Stimulated activated CD4-positive, alpha-beta T cell treated with anti-CD3 and anti-CD28 coated beads, Interleukin-4, amount 100 ng/mL, for 4 hours (primary cell): ENCODE measurements at regions not wholly inside any gene's neighbourhood (a gene's known extent, or its start where the extent isn't known, plus 50 kb on each side); places are given as distances from the start of the nearest gene placed in this dataset.
A peak's percentile ranks its signal among the peaks of the same experiment; 100 is the strongest.
"Not testable (repeated sequence)": the region's sequence is repeated elsewhere in the genome, so short reads cannot be mapped to it uniquely, and the experiment has no call there.

ENCODE experiments used
- DNase-seq, 2 experiments: peaks; one replicate each; pipeline ENCODE4 v3.0.0-alpha.2; 2020

DNA sequence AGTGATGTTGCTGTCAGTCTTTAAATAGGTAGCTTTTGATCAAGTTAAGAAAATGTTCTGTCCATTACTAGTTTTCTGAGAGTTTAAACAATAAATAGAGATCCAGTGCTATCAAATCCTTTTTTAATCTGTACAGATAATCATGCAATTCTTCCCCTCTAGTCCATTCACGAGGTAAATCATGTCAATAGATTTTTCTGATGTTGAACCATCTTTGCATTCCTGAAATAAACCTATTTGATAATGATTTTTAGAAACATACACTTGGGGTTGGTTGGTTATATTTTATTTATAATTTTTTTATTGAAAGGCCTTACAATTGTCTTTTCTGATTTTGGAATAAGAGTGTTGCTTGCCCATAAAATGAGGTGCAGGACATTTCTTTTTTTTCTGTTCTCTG lies 95.0 kb downstream of the FAM53A start:
- DNase-seq = no peak

DNA sequence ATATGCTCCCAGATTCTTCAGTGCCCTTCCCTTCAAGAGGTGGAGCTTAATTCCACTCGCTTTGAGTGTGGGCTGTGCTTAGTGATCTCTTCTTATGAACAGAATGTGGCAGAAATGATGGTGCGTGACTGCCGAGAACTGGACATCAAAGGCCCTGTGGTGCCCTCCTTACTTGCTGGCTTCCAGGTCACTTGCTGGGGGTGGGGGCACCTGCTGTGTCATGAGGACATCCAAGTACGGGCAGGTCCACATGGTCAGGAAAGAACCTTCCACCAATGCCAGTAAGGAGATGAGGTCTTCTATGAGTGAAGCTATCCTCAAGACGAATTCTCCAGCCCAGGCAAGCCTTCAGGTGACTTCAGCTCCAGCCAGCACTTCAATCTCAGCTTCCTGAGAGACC lies 95.8 kb downstream of the FAM53A start:
- DNase-seq = no peak

DNA sequence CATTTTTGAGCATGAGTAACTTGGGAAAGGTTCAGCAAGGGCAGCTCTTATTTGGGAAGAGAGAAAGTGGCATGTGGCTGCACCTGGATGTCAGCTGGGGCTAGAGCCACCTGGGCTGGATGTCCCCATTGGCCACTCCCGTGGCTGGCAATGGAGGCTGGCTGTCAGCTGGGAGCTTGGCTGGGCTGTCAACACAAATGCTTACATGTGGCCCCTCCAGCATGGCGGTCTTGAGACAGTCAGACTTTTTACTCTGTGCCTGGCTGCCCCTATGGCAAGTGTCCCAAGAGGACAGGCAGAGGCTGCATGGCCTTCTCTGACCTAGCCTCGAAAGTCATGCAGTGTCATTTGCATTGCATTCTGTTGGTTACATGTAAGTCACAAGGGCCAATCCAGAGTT lies 99.6 kb downstream of the FAM53A start:
- DNase-seq = no peak

DNA sequence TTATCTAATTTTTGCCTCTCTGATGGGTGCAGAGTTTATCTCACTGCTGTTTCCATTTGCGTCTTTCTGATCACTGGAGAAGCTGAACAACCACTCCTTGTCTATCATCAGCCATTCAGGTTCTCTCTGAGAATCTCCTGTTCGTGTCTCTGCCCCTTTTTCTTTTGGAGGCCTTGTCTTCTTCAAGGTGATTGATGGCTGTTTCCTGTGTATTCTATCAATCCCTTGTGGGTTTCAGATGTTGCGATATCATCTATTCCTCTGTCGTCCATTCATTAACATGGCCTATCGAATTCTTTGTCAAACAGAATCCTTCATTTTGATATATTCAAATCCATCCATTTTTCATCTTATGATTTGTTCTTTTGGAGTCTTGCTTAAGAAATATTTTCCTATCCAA lies 100.3 kb downstream of the FAM53A start:
- DNase-seq = no peak

DNA sequence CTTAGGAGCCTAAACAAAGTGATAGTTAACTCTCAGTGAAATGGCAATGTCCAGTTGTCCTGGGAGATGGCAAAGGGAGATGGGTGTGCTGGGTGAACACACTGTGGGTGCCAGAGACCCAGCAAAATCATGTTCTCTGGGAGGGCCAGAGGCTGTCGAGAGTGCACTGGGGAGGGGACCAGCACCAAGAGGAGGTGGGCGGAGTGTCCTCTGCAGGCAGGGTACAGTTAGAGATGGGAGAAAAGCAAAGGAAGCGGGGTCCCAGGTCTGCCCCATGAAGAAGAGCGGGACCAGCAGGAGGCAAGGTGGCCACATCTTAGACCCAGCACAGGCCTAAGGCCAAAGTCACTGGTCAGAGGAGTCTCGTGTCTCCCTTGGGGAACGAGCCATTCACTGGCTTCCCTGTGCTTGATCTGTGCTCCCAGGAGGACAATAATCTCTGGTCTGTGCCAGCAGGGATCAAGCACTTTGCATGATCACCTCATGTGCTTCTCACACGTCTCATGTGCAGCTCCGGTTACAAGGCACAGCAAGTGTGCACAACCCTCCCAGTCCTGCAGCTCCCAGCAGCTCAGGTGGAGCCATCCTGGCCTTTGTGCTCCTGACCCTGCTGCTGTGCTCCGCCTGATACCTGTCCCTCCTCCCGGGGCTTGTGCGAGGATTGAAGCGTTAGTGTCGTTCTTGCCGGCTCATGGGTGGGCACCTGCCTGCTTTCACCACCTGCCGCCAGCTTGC lies 100.9 kb downstream of the FAM53A start:
- DNase-seq = no peak

DNA sequence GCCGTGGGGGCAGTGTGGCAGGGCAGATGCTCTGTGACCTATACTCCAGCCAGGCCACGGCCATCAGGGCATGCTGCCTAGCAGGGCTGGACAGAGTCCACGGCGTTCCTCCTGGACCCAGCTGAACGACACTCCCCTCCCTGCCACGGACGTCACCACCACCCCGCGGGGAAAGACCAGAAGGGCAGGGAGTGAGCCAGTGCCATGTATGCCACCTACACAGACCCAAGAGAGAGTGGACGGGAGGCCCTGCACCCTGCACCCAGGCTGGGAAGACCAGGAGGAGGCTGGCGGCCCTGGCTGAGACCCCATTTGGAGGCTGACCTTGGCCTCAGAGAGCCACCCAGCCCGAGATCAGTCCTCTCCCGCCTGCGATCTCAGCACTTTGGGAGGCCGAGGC lies 101.9 kb downstream of the FAM53A start:
- no peak for DNase-seq

DNA sequence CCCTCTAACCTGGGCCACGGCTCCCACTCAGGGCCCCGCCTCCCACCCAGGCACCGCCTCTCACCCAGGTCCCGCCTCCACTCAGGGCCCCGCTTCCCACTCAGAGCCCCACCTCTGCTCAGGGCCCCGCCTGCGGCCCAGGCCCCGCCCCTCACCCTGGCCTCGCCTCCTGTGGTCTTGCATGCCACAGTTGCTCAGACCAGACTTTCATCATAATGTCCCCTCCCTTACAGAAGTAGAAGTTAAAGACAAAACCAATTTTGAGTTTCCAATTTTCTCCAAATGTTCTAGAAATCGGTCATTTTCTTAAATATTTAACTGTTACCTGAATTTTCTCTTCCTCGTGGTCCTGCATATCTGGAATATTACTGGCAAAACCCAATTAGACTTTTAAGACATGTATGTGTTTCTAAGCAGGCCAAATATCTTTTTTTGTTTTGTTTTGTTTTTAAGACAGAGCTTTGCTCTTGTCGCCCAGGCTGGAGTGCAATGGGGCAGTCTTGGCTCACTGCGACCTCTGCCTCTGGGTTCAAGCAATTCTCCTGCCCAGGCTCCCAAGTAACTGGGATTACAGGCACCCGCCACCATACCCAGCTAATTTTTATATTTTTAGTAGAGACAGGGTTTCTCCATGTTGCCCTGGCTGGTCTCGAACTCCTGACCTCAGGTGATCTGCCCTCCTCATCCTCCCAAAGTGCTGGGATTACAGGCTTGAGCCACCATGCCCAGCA lies 102.8 kb downstream of the FAM53A start:
- peak; percentile 77 to 87 for DNase-seq

DNA sequence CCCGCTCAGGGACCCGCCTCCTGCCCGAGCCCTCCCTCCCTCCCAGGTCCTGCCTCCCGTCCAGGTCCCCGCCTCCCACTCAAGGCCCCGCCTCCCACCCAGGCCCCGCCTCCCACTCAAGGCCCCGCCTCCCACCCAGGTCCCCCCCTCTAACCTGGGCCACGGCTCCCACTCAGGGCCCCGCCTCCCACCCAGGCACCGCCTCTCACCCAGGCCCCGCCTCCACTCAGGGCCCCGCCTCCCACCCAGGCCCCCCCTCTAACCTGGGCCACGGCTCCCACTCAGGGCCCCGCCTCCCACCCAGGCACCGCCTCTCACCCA lies 103.5 kb downstream of the FAM53A start:
- not testable (repeated sequence) for DNase-seq

DNA sequence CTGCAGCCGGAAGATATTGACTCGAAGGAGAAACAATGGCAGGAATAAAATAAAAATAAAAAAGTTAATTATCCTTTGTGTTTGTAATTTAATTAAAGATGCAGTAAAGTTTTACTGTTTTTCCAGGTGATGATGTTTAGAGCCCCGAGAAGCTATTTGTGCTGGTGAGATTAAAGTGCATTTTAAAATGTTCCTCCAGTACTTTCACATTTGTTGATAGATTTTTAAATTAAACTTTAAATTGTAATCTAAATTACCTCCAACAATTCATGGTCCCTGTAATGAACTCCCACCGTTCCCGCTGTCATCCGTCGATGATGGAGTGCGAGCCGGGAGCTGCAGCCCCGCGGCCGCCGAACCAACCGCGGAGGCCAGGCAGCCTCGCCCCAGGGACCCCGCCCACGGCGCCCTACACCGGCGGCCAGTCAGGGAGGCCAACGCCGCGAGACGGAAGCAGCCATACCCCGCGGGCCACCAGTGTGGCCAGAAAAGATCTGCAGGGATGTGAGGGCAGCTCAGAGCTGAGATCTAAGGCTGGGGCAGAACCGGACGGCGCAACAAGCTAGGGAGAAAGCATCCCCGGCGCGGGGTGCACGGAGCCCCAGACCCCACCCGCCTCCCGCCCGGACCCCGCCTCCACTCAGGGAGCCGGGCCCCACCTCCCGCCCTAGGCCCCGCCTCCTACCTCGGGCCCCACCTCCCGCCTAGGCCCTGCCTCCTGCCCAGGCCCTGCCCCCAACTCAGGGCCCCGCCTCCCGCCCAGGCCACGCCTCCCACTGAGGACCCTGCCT lies 104.0 kb downstream of the FAM53A start:
- DNase-seq = peak; percentile 87 to 91

DNA sequence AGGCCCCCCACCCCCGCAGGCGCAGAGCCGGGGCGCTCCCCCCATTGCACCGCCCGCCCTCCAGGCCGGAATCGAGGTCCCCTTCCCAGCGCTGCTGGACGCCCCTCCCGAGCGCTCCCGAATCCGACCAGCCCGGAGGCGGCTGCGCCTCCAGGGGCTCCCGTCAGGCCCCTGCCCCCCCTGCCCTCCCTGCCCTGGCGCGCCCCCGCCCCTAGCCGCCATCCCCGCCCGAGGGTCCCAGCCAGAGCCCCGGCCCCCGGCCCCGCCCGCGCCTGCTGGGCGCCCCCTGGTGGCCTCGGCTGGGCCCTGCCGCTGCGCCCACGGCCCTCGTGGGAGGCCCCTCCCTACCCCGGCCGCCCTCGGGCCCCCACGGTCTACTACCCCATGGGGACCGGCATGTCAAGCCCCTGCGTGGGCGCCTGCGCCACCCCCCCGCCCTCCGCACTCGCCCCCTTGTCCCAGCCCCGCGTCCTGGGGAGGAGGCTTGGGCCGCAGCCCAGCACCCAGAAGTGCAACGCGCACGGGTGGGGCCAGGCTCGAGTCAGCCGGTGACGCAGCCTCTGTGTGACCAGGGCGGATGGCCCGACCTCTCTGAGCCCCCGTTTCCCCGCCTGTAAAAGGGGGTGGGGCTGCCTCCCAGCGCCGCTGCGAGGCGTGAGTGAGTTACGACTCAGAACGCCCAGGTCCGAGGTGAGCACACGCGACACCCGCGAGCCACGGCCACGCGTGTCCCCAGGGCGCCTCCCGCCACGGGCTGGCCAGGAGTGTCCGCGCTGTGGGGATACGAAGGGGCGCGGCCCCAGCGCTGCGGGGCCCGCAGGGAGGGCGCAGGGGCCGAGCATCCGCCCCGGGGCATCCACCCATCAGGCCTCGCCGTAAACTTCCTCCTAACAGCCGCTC lies 104.9 kb downstream of the FAM53A start:
- DNase-seq = peak; percentile 72 to 77

DNA sequence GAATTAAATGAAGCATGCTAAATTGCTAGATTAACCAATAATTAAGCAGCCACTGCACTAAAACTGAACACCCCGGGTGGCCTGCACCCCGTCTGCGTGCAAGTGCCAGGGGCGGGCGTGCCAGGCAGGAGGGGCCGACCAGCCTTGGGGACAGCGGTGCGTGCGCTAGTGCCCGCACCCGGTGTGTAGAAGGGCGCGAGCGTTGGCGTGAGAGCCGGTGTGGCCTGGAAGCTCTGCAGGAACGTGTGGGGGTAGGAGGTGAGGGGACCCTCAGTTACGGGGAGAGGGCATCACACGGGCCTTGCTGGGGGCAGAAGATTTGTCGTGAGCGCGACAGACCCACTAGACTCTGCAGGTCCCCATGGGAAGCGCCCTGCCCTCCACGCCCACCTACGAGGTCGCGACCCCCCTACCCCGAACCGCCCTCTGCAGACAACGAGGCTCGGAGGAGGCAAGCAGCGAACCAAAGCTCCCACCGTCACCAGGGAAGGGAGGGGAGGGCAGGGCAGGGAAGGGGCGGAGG lies 105.8 kb downstream of the FAM53A start:
- DNase-seq = no peak

DNA sequence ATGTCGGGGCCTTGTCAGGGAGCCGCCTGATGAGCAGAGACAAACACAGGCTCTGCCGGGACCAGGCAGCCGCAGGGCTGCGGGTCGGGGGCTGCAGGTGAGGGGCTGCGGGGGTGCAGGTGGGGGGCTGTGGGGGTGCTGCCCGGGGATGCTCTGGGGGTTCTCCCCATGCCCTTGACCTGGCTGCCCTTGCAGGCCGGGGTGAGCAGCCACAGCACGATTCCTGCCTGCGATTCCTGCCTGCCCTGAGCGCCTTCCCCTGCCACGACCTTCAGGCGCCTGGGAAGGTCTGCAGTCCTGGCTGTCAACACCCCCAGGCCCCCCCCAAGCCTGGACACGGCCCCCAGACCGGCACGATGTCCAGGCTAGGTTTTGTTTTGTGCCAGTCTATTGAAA lies 106.3 kb downstream of the FAM53A start:
- no peak for DNase-seq

DNA sequence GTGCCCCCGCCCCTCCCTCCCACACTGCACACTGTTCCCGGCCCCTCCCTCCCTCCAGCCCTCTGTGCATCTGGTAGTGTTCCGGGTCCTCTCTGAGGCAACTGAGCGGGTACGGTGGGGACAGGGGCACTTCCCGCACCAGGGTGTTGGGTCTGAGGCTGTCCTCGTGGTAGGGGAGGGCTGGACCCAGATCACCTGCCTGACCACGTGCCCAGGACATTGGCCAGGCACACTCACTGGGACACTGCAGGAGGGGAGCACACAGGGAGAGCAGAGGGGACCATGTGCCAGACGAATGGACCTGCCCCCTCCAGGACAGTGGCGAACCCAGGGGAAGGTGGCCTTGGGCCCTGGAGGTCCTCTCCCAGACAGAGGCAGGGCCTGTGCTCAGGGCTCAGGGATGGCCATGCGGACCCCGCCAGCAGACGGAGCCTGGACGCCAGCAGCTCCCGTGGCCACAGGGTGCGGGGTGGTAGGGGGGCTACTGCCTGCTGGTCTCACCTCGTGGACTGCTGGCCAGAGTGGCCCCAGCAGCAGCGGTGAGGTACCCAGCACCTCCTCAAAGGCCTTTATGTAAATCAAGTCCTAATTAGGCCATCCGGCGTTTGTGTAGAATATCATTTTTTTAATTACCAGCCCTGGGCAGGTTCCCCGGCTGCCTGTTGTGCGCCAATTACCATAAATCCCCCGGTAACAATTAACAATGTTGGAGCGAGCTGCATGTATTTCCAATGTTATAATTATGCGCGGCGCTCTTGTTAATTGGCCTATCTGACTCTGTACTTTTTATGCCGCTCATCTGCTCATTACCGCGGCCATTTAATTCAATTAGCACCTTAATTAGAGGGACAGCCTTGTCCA lies 106.9 kb downstream of the FAM53A start:
- no peak for DNase-seq

DNA sequence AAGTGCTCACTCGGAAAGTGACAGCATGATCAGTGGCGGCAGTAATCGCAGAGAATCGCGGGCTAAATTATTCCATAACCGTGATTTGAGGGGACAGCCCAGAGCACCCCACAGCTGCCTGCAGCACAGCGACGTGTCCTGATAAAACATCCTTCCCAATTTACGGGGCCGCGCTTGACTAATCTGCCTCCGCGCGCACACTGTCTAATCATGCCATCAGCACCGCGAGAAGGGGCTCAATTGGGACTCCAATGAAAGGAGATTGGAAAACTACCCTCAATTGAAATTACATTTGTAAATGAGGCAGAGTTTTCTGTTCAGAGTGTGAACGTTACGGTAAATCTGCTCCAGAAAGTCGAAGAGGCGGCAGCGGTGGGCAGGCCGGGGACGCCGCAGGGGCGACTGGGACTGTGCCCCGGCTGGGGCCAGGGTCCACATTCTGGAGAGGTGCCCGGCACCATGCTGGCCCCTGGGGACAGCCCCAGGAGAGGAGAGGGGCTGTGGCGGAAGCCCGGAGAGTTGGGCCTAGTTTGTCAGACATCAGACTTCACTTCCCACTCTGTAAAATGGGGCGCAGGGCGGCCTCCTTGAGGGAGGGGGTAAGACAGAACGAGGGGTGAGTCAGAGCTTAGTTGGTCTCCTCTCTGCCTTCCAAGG lies 107.7 kb downstream of the FAM53A start:
- no peak for DNase-seq

DNA sequence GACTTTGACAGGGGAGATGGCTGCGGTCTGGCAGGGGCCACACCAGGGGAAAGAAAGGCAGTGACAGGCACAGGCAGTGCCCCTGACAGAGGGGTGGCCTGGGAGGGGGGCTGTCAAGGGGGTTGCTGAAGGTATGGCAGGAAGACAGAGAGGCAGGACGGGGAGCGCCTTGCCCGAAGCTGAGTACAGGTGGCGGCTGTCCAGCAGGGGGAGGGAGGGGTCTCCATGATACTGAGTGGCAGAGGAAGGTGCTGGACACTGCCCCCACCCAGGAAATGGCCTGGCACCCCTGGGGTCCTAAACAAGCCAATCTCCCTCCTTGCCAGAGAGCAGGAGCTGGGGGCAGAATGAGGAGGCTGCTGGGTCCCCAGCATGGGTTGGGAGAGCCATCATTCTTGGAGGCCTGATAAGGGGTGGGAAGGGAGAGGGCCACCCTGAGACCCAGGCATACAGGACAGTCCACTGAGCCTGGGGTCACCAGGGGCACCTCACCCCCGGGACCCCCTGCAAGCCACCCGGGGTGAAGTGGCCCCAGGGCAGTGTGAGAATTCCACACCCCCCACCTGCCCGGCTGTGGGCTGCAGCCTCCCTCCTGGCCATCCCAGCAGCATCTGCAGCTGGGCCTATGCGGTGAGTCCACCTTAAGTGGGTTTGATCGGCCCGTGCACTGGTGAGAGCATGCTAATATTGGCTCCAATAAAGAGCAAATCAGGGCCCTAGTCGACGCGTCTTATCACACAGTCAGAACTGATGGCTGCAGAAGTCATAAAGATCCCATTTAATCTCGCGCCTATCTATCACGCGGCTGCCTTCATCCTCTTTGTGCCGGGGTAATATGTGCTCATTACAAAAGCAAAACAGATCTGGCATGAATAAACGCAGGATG lies 108.5 kb downstream of the FAM53A start:
- DNase-seq = no peak

DNA sequence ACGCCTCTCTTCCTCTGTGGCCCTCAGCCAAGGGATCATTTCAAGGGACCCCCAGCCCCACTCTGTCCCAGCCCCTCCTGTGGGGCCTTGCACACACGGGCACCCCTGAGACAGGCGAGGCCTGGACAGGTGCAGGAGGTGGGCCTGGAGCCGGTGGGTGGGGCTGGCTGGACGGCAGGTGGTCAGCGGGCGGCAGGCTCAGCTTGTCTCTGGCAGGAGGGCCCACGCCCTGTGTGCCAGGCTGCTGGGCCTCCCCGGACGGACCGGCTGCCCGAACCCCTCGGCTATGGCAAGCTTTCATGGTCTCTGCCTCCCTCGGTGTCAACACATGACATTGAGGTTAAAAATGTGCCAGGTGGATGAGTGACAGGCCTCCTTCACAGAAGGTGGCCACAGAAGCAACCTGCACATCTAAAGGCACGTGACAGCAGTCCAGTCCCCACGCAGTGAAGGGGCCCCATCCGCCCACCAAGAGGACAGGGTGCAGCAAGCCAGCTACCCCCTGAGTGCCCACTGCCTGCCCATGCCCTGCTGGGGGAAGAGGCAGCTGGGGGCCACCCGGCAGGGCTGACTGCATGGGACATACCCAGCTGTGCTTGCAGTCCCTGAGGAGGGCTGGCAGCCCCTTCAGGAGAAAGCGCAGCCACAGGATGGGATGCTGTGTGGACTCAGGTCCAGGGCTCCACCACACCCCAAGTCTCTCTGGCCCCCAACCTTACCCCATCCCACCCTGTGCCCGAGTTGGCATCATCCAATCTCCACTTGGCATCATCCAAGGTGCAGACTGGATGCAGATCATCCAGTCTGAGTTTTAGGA lies 109.3 kb downstream of the FAM53A start:
- DNase-seq = no peak

DNA sequence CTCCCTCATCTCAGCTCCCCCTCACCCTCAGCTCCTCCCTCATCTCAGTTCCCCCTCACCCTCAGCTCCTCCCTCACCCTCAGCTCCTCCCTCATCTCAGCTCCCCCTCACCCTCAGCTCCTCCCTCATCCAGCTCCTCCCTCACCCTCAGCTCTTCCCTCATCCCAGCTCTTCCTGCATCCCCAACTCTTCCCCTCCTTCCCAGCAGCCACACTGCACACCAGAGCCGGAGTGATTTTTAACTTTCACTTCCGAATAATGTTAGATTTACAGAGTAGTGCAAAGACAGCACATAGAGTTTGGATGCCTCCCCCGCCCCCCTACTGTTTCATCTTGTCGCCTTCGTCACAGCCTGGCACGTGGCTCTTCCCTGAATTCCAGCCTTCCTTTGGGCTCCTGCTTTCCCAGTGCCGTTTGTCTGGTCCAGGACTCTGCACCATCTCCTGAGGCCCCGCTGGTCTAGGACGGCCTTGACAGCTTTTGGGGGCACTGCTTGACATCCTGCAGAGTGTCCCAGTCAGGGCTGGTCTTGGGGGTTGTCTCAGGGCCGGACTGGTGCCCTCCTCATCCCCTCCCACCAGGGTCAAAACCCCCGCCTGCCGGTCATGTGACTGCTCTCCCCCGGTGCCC lies 110.2 kb downstream of the FAM53A start:
- DNase-seq = no peak

DNA sequence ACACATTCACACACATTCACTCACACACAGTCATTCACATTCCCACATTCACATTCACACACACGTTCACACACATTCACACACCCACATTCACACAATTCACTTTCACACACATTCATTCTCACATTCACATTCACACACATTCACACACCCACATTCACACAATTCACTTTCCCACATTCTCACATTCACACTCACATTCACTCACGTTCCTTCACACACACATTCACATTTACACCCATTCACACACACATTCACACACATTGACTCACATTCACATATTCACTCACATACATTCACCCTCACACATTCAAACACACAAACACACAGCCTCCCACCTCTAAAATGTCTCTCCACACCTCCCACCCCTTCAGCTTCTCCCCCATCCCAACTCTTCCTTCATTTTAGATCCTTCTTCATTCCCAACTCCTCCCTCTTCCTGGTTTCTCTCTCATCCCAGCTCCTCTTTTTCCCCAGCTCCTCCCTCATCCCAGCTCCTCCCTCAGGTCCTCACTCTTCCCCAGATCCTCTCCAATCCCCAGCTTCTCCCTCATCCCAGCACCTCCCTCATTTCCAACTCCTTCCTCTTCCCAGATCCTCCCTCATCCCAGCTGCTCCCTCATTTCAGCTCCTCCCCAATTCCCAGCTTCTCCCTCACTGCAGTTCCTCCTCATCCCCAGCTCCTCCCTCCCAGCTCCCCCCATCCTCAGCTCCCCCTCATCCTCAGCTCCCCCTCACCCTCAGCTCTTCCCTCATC lies 111.0 kb downstream of the FAM53A start:
- DNase-seq = no peak
